ENCODE measurements at regions not wholly inside any gene's neighbourhood (a gene's known extent, or its start where the extent isn't known, plus 50 kb on each side); places are given as distances from the start of the nearest gene placed in this dataset.
"Not testable (repeated sequence)": the region's sequence is repeated elsewhere in the genome, so short reads cannot be mapped to it uniquely, and the experiment has no call there.

DNA sequence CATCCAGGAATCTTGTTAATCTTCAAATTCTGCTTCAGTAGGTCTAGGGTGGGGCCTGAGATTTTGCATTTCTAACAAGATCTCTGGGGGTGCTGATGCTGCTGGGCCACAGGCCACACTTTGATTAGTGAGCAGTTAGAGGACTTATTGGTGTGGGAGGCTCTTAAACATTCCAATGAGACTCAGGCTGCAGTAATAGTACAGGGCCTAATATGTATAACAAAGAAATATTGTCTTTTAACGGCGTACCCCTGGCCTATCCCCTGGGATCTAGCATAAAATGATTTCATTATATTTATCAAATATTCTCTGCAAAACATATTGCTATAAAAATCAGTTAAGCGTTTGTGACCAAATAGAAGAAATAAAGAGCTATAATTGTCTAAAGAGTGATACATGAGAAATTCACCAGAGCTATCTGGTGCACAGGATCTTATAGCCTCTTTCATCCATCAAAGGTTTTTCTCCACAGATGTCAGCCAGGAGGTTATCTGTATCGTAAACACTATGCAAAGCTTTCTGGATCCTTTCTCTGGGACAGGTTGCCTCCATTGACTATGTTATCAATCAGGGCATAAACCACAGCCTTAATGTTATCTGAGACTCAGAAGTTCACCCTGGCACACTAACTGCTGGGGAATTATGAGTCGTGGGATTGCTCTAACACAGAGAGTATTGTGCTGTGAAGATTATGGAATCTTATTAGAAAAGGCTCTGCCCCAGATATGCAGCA lies 488.5 kb upstream of the MAP3K7 start:
- DNase-seq (ENCODE audit: low read depth) = no peak

DNA sequence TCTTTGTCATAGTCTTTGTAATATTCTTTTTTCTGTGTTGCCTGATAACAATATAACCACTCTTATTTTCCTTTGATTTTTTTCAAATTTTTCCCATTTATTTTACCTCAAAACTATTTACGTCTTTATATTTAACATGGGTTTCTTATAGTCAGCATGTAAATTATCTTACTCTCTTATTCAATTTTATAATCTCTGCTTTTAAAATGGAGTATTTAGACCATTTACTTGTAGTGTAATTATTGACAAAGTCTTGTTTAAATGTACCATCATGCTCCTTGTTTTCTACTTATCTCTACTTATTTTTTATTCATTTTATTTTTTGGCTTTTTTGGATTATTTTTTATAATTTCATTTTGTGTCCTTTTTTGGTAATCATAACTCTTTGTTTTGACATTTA lies 476.5 kb upstream of the MAP3K7 start:
- no peak for DNase-seq (ENCODE audit: low read depth)

DNA sequence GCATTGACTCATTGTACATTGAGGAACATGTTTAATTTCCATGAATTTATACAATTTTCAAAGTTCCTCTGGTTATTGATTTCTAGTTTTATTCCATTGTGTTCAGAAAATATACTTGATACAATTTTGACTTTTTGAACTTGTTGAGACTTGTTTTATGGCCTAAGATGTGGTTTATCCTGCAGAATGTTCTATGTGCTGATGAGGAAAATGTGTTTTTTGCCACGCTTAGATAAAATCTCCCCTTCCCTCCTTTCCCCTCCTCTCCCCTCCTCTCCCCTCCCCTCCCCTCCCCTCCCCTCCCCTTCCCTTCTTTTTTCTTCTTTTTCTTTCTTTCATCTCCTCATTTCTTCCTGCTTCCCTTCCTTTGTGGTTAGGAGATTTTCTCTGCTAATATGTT lies 470.8 kb upstream of the MAP3K7 start:
- DNase-seq (ENCODE audit: low read depth) = no peak

DNA sequence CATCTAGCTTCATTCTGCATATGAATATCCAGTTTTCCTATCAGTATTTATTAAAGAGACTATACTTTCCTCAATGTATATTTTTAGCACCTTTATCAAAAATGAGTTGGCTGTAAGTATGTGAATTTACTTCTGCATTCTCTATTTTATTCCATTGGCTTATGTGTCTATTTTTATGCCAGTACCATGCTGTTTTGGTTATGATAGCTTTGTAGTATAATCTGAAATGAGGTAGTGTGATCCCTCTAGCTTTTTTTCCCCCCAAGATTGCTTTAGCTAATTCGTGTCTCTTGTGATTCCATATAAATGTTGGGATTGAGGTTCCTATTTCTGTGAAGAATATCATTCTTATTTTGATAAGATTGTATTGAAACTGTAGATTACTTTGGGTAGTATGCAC lies 469.1 kb upstream of the MAP3K7 start:
- no peak for DNase-seq (ENCODE audit: low read depth)

DNA sequence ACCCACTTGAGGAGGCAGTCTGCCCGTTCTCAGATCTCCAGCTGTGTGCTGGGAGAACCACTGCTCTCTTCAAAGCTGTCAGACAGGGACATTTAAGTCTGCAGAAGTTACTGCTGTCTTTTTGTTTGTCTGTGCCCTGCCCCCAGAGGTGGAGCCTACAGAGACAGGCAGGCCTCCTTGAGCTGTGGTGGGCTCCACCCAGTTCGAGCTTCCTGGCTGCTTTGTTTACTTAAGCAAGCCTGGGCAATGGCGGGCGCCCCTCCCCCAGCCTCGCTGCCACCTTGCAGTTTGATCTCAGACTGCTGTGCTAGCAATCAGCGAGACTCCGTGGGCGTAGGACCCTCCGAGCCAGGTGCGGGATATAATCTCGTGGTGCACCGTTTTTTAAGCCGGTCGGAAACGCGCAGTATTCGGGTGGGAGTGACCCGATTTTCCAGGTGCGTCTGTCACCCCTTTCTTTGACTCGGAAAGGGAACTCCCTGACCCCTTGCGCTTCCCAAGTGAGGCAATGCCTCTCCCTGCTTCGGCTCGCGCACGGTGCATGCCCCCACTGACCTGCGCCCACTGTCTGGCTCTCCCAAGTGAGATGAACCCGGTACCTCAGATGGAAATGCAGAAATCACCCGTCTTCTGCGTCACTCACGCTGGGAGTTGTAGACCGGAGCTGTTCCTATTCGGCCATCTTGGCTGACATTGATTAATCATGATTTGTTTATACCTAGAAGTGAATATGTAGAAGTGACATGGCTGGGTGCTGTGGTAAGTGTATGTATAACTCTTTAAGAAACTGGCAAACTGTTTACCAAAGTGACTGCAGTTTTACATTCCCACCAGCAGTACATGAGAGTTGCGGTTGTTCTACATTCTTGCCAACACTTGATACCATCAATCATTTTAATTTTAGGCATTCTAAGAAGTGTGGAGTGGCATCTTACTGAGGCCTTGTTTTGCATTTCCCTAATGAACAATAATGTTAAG lies 465.9 kb upstream of the MAP3K7 start:
- not testable (repeated sequence) for DNase-seq (ENCODE audit: low read depth)

DNA sequence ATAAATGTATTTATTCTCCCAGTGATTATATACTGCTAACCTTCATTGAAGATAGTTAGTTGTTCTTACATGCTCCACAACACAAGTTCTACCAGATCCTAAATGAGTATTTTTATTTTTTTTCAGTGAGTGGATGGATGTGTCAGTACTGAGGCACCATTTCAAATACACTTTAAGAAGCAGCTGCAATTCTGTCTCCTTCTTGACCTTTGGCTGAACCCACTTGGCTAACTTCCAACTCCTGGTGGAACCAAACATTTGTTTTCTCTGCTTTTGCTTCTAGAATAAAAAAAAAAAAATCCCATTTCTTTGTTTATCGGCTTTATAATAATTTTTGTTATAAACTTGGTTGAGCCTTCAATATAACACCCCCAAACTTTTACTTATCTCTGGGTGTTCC lies 458.3 kb upstream of the MAP3K7 start:
- no peak for DNase-seq (ENCODE audit: low read depth)

DNA sequence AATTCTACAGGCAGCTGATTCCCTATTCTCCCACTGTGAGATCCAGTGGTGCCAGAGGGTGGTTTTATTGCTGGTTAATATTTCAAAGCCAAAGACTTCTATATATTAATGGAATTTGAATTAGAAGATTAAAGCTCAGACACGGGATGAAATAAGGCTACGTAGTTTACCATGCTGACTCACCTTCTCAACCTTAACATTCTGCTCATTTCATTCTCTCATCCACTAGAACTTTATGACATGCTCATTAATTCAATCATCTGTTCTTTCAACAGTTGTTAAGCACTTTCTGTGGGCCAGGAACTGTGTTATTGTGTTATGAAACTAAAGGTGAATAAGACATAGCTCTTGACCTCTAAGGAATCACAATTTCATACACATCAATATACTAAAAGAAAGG lies 456.9 kb upstream of the MAP3K7 start:
- DNase-seq (ENCODE audit: low read depth) = no peak

DNA sequence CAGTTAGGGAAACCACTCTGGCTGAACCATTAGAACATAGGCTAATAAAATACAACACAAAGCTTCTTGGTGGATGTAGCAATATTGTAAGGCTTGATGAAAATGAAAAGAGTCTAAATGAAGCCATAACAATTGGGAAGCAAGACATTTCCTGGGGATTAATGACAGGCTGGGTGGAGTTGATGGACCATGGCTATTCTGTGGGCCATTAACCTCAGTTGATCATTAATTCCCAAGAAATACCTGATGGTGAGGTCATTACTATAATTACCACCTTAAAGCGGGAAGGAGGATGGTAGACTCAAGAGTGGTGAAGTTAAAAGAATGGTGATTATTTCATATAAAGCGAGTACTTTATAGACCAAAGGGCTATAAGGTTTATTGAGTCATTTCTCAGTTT lies 455.8 kb upstream of the MAP3K7 start:
- DNase-seq (ENCODE audit: low read depth) = no peak

DNA sequence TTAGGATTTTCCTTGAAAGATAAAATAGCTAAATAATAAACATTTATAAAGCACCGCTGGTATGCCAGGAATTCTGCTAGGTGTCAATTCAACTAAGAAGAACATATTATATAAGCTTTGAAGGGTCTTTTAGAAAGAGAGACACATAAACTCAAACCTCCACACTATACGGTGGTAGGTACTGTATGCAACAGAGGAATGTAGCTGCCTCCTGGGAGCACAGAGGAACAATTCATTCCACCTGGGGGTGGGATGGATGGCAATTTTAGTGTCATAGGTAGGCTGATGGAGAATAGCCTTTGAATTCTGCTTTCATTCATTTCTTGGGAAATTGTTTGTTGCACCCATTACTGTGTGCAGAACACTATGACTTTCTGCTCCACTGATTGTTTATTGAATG lies 447.1 kb upstream of the MAP3K7 start:
- no peak for DNase-seq (ENCODE audit: low read depth)

DNA sequence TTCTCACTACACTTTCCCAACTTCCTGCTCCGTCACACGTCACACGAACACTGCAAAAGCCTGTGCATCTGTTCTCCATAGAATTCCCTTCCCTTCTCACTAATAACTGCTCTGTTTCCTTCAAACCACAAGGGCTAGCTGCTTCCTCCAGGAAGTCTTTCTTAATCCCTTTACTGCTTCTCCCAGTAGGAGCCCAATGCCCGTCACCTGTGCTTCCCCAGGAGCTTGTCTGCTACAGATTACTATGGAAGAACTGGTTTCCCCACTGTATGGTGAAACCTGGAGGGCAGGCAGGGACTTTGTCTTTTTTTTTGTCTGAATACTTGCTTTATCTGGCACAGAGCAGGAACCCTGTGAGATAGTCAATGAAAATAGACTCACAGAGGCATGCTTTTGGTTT lies 444.7 kb upstream of the MAP3K7 start:
- no peak for DNase-seq (ENCODE audit: low read depth)

DNA sequence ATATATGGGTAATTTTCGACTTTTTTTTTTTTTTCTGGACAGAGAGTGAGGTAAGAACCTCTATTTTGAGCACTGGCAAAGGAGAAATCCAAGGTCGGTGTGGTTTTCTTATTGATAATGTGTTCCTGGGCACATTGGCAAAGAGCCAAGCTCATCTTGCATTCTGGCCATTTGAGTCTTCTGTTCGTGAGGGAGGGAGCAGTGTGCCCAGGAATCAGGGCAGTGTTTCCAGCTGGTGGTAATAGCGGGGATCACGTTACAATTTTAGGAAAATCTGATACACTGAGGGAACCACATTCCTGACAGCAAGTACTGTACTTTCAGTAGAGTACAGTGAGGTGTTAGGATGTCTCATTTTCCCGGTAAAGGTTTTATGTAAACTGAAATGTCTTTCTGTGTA lies 442.3 kb upstream of the MAP3K7 start:
- DNase-seq (ENCODE audit: low read depth) = no peak

DNA sequence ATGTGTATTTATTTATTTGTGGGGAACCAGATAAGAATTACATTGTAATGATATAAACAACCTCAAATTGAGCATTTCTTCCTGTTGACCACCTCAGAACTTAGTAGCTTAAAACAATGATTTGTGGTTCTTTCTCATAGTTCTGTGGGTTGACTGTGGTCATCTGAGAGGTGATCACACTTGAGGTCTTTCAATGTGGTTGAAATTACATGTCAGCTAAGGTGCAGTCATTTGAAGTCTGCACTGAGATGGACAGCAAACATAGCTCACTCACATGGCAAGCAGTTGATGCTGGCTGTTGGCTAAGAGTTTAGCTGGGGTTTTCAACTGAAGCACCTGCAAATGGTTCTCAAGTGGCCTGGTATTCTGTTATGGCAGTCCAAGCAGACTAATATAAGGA lies 436.7 kb upstream of the MAP3K7 start:
- no peak for DNase-seq (ENCODE audit: low read depth)

DNA sequence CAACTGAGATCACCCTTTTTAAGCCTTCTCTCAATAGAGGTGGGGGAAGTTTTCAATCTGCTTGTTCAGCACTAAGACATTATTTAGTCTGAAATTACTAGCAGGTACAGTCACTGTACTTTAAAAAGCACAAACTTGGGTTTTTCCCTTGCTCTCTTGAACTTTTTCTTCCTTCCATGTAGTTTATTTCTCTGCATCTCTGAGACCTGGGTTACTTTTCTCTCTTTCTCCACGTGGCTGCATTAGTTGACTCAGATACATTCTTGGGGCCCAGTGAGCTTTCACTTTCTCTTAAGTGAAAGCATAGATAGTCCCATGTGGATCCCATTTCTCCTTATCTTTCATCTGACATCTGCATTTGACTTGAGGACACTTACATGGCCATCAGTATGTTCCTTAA lies 433.9 kb upstream of the MAP3K7 start:
- DNase-seq (ENCODE audit: low read depth) = no peak

DNA sequence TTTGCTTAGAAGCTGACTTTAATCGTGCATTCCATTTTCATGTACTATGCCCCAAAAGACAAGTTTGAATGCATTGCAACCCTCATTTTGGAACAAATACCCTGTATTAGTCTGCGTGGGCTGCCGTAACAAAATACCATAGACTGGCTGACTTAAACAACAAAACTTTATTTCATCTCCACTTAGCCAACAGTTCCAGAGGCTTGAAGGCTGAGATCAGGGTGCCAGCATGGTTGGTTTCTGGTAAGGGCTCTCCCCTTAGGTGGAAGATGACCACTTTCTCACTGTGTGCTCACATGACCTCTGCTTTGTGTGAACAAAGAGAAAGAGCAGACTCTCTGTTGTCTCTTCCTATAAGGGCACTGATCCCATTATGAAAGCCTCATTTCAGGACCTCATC lies 431.7 kb upstream of the MAP3K7 start:
- no peak for DNase-seq (ENCODE audit: low read depth)

DNA sequence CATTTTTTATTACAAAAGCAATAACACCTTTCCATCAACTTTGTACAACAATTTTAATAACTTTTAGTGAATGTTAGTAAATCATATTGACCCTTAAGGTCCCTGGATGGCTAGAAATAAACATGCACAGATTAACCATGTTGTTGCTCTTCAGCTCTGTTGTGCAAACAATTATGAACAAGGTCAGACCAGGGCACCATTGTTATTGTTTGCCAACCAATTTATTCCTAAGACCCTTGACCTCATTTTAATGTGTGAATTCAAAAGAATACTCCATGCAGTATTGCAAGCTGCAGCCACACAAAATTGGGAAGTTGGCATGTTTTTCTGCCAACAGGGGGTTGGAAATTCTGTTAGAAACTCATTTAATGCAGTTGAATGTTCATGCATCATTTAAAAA lies 426.6 kb upstream of the MAP3K7 start:
- no peak for DNase-seq (ENCODE audit: low read depth)

DNA sequence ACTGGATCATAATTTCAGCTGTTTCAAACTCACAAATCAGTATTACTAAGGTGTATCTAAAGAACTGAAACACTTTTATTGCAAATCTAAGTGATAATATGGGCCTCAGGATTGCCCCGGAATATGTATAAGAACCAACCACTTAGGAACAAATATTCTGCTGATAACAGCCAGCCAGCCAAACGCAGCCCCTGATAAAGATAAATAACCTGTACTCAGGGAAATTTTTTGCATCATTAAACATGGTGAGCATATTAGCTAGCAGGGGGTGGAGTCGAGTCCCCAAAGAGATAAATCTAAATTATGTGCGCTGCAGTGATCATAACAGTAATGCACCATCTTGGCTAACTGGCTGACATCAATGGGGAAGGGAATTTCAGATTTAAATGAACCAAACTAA lies 410.2 kb upstream of the MAP3K7 start:
- no peak for DNase-seq (ENCODE audit: low read depth)

DNA sequence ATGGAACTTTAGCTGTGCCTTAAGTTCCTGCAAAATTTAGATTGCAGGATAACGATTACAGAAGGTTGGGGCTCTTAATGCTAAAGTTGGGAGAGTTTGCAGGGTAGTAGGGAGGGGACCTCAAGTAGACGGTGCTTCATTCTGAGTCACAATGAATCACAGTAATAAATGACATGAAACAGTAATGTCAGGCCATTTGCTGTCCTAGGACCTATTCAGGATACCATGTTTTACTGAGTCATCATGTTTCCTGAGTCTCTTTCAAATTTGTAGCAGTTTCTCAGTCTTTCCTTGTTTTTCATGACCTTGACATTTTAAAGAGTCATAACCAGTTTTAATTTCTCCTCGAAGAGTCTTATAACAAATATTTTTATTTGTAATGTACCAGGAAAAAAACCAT lies 406.9 kb upstream of the MAP3K7 start:
- peak; percentile 2 for DNase-seq (ENCODE audit: low read depth)

DNA sequence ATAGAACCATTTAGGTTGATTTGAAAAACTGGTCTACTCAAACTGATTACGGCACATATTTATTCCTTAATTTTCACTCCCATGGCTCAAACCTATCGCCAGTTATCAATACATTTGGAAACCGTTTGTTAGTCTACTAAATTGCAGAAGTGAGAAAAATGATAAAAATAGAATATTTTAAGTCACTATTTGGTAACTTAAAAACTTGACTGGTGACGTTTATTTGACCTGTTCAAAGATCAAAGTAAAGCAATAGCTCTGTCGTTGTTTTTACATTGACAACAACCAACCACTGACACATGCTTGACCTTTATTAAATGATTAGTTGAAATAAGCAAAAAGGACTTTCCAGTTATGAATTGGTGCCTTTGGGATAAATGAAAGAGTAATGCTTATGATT lies 402.9 kb upstream of the MAP3K7 start:
- no peak for DNase-seq (ENCODE audit: low read depth)

DNA sequence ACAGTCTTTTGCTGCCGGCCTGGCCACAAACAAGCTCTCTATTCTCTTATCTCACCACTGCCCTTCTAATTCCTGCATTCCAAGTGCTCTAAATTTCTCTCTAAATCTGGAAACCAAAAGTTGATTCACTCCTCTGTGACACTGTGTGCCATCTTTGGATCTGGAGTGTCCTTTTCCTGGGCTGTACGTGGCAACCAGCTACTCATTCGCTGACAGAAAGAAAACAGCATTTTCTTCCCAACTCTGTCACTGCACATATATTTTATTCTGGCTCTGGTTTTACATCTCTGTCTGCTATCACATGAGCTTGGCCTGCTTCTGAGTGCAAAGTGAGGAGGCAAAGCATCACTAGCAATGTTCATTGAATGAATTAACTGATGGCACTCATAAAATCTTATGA lies 397.2 kb upstream of the MAP3K7 start:
- no peak for DNase-seq (ENCODE audit: low read depth)

DNA sequence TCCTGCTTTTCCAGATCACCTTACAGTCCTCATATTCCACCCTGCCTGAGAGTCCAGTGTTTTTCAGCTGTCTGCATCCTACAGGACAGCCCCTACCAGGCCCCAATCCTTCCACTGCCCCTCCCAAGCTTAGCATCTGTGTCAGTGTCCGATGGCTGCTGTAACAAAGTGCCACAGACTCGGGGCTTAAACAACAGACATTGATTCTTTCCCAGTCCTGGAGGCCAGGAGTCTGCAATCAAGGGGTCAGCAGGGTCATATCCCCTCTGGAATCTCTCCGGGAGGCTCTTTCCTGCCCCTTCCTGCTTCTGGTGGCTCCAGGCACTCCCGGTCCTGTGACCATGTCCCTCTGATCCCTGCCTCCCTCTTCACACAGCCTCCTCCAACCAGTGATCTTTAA lies 396.6 kb upstream of the MAP3K7 start:
- DNase-seq (ENCODE audit: low read depth) = no peak

DNA sequence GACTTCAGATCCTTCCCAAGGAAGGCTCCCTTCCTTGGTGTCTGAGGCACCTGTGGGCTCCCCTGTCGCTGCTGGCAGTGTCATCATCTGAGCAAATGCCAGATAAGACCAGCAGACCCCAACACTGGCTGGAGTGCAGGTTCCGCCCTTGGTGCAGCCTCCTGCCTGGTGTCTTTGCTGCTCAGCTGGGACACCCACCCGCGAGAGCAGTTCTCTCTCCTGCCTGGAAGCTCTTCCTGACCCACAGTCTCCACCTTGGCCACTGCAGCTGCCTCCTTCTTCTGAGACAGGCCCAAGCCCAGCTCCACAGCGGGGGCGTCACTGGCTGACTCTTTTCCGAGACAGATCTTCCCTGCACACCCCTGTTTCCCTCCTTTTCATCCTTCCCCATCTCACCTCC lies 395.7 kb upstream of the MAP3K7 start:
- no peak for DNase-seq (ENCODE audit: low read depth)

DNA sequence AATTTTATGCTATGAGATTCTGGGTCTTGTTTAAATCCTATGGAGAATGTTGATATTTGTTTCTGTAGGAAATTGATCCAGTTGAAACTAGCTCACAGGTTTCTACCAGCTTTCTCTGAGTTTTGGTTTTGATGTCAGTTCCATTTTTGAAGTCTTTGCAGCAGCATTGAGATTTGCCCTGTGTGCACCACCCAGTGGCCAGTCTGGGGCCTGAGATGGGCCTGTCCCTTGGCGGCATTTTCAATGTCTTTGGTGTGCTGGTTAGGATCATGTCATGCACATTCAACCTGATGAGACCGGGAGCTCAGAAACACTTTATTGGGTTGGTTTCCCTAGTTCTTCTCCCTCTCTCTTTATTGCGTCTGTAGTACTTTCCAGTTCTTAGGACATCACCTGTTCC lies 395.2 kb upstream of the MAP3K7 start:
- no peak for DNase-seq (ENCODE audit: low read depth)

DNA sequence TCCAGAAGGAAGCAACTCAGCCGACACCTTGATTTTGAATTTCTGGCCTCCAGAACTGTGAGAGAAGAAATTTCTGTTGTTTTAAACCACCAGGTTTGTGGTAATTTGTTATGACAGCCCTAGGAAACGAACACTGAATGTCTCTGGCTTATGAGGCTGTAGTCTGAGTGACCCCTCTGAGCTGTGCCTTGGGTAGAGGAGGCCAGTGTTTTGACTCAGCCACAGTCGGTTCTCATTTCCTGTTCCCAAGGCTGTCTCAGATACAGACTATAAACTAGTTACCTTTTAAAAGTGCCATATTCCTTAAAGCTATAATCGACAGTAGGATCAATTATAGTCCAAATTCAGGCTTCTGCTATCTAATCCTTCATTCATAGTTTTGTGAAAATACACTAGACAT lies 391.2 kb upstream of the MAP3K7 start:
- DNase-seq (ENCODE audit: low read depth) = no peak

Data from RPMI7951 (cell line).